ENCODE measurements at regions not wholly inside any gene's neighbourhood (a gene's known extent, or its start where the extent isn't known, plus 50 kb on each side); places are given as distances from the start of the nearest gene placed in this dataset.

GRCh38 chr14:85087201-85087600, 442.7 kb upstream of the FLRT2 start:
- no peak for DNase-seq

- no peak for DNase-seq
Measured at GRCh38 chr14:85088192-85088591, 441.8 kb upstream of the FLRT2 start.

- DNase-seq: no peak
Measured at GRCh38 chr14:85090681-85091080, 439.3 kb upstream of the FLRT2 start.

- no peak for DNase-seq
Measured at GRCh38 chr14:85093631-85094330, 436.2 kb upstream of the FLRT2 start.

GRCh38 chr14:85102591-85102990, 427.4 kb upstream of the FLRT2 start:
- DNase-seq: no peak

- DNase-seq: no peak
Measured at GRCh38 chr14:85106506-85106905, 423.4 kb upstream of the FLRT2 start.

GRCh38 chr14:85112762-85113161, 417.2 kb upstream of the FLRT2 start:
- no peak for DNase-seq

- no peak for DNase-seq
Measured at GRCh38 chr14:85115921-85116320, 414.0 kb upstream of the FLRT2 start.

- no peak for DNase-seq
Measured at GRCh38 chr14:85118274-85118673, 411.7 kb upstream of the FLRT2 start.

- DNase-seq: no peak
Measured at GRCh38 chr14:85122690-85123089, 407.3 kb upstream of the FLRT2 start.

- DNase-seq: no peak
Measured at GRCh38 chr14:85123755-85124154, 406.2 kb upstream of the FLRT2 start.

GRCh38 chr14:85124631-85125290, 405.2 kb upstream of the FLRT2 start:
- no peak for DNase-seq

GRCh38 chr14:85125291-85125670, 404.7 kb upstream of the FLRT2 start:
- no peak for DNase-seq

GRCh38 chr14:85129921-85130320, 400.0 kb upstream of the FLRT2 start:
- DNase-seq: no peak

GRCh38 chr14:85131226-85131922, 398.6 kb upstream of the FLRT2 start:
- DNase-seq: no peak

GRCh38 chr14:85142982-85143381, 387.0 kb upstream of the FLRT2 start:
- DNase-seq: no peak

- no peak for DNase-seq
Measured at GRCh38 chr14:85146779-85147178, 383.2 kb upstream of the FLRT2 start.

GRCh38 chr14:85150166-85150565, 379.8 kb upstream of the FLRT2 start:
- no peak for DNase-seq

- no peak for DNase-seq
Measured at GRCh38 chr14:85154714-85155113, 375.2 kb upstream of the FLRT2 start.

- DNase-seq: no peak
Measured at GRCh38 chr14:85156319-85156718, 373.6 kb upstream of the FLRT2 start.

- DNase-seq: no peak
Measured at GRCh38 chr14:85159726-85160125, 370.2 kb upstream of the FLRT2 start.

- DNase-seq: no peak
Measured at GRCh38 chr14:85165094-85165493, 364.9 kb upstream of the FLRT2 start.

- no peak for DNase-seq
Measured at GRCh38 chr14:85169381-85169780, 360.6 kb upstream of the FLRT2 start.

GRCh38 chr14:85172290-85172689, 357.7 kb upstream of the FLRT2 start:
- no peak for DNase-seq

Measured in SW 1271 (cell line).